Umbilical cord (tissue), 1 donor: ENCODE measurements at regions not wholly inside any gene's neighbourhood (a gene's known extent, or its start where the extent isn't known, plus 50 kb on each side); places are given as distances from the start of the nearest gene placed in this dataset.

Experiments
- DNase-seq: peaks from one replicate; pipeline ENCODE4 v3.0.0-alpha.2; 2015; ENCODE audit warnings: low spot score

DNA sequence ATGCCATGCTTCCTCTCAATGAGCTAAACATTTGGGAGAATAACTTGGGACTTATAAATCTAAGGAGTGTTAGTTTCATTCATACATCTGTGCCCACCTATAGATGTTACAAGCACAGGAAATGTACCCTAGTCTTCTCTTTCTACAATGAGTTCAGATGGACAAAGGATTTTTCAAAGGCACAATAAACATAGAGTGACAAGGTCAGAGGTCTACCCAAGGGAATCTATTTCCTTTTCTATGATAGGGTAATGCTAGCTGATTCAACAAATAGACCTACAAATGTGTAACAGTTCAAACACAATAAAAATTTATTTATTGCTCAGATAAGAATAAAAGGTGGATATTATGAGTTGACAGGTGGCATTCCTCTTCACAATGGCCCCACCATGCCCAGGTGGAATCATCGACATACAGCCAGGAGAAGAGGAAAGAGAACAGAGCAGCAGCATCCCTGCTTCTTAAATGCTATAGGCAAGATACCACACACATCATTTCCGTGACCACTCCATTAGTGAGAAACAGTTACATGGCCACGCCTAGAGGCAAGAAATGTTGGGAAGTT, 421.8 kb downstream of the HNRNPD start:
- no peak for DNase-seq

DNA sequence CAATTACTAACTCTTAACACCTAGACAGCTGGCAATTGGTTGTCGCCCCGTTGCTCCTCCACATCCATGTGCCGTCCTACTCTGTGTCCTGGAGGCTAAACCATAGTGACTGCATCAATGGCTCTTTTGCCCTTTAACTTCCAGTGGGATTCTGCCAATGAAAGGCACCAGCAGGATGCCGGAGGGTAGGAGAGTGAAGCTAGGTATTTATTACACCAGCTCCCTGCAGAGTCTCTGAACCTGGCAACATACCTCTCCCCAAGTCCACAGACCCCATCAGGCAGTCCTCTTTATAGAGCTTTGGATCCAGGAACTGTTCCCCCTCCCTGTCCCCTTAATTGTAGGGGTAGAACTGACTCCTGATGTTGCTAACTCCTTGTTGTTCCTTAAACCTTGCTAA, 426.8 kb downstream of the HNRNPD start:
- DNase-seq: no peak

DNA sequence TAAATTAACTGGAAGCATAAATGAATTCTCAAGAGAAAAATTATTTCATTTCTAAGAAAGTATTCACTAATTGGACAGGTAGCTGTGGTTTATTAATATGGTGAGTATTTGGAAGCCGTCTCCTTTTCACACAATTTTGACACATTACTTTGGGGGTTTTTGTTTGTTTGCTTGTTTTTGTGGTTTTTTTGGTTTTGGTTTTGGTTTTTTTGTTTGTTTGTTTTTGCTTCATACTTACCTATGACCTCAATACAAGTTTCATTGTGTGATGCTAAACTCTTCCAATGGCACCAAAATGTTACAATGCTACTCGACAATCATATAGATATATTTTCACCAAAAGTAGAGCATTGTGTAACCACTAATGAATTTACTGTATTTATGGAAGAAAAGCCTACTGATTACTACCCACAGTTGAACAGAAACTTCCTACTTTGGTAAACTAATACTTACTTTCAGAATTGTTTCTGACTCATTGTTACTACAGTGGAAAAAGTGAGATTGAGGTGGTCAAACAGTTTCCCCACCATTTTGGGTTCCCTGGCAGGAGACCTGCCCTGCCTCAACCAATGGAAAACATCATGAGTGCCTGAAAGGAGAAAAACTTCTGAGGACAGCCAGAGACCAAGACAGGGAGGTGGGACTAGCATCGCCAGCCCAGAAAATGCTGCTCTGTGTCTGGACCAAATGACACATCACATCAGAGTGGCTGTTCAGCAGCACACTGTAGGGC, 443.1 kb downstream of the HNRNPD start:
- DNase-seq: no peak

DNA sequence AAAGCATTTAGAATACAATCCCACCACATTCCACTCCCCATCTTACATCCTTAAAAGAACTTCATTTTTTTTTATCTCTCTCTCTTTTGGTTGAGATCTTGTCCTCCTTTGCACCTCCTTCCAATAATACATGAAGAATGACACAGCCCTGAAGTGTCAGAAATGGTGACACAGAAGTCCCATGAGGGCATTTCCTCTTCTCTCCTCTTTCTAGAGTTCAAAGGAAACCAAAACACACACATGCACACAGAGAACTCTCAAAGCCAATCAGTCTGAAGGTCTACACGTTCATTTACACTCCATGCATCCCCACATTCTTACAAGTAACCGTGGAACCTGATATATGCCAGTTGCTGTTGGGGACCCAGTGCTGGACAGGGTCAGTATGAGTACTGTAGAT, 450.7 kb downstream of the HNRNPD start:
- DNase-seq: no peak

DNA sequence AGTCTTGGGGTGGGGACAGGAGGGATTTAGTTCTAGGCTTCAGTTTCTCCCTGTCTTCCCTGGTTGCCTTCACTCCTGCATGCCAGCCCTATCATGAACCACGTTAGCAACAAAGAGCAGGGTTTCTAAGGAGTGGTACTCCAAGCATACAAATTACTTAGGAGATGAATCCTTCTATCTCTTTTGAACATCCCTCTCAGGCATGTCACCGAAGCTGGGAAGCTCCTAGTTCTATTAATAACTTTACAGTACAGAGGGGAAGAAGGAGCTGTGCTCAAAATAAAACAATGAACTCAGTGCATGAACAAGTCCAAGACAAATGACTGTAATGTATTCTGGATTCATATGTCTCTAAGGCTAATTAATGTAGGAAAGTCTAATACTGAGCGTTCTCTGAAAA, 450.6 kb upstream of the RASGEF1B start:
- DNase-seq: no peak

DNA sequence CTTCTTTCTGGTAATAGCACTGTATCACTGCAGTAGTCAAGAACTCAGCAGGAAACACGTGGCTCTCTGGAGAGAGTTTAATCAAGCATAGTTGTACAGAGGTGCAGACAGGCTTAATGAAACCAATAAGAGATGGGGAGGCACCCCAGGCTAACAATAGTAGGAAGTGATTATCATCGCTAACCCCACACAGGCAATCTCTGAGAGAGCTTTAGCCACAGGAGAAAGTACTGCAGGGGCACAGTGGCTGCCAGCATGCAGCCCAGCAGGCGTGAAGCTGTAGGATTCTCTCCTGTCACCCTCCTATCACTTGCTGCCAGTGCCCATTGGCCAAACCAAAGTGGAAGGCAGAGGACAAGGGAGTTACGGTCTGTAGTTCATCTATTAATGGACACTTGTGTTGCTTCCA, 450.0 kb upstream of the RASGEF1B start:
- no peak for DNase-seq

DNA sequence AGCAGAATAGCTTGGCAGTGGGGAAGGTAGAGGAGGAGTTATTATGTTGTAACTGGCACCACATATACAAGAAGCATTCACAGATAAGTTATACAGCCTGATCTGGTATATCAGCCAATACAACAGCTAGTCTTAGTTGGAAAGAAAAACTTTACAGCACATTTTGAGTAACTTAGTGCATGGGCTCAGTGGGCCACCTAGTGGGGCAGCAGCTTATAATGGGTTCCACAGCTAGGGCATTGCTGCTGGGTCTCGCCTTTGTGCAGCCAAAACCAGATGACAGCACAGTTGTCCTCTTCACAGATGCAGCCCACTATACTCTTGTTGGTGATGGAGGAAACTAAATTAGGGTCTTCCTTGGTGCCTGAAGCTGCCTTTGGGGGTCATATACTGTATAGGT, 448.1 kb upstream of the RASGEF1B start:
- DNase-seq: no peak

DNA sequence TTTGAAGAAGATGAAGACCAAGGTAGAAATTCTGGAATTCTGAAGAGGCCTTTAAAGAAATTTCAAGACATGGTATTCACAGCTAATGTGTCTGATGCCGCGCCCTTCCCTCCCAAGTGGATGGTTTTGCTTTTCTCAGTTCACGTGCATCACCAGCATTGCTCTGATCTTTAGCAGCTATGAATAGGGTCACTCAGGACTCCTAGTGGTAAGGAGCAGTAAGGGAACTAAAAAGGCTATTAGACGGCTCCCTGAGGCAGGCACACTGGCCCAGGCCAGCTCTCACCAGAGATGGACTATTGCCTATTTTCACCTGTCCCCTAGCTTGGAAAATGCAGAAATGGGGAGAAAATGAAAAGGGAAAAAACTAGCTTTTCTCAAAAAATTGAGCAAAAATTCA, 447.5 kb upstream of the RASGEF1B start:
- DNase-seq: no peak

DNA sequence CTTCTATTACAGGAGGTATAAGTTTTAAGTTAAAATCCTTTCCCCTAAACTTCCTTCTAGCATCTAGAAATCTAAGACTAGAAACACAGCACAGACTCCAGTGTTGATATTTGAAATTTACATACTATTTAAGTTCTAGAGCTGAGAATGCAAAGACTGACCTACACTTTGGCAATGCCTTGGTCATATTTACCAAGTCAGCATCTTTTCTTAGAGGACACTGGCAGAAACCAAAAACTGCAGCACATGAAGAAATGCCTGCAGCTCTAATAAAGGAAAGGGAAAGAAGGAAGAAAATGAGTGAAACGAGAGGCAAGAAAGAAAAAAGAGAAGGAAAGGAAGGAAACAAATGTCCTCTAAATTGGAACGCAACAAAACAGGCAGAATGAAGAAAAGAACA, 443.7 kb upstream of the RASGEF1B start:
- no peak for DNase-seq

DNA sequence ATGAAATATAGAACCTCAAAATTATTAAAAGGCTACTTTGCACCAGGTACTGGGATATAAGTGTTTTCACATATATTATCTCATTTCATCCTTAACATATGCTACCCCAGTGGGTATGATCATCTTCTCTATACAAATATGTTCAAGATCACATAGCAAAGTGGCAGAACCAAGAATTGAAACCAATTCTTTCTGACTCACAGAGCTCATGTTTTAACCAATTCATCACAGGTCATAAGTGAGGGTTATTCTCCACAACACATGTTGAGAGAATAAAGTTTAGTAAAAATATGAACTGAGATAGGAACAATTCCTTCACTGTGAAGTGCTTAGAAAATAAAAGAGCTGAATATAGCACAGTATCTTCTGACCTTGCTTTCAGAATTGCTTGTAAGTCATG, 442.9 kb upstream of the RASGEF1B start:
- DNase-seq: no peak

DNA sequence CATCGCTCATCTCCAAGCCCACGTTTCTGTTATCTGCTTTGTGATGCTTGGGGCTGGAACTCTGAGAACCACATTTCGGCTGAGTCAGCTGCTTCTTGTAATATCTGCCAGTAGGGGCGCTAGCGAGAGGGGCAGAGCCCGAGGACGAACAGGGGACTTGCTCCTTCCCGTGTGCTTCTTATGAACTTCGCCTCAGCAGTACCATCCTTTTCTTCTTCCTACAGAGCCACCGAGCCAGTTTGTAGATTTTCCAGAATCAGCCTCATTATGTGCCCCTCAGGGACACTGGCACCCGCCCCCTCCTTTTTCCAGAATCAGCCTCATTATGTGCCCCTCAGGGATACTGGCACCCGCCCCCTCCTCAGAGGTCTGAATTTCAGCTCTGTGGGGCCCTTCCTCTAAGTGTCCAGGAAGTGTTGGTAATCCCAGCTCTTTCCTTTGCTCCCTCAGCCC, 441.7 kb upstream of the RASGEF1B start:
- peak; percentile 24 for DNase-seq

DNA sequence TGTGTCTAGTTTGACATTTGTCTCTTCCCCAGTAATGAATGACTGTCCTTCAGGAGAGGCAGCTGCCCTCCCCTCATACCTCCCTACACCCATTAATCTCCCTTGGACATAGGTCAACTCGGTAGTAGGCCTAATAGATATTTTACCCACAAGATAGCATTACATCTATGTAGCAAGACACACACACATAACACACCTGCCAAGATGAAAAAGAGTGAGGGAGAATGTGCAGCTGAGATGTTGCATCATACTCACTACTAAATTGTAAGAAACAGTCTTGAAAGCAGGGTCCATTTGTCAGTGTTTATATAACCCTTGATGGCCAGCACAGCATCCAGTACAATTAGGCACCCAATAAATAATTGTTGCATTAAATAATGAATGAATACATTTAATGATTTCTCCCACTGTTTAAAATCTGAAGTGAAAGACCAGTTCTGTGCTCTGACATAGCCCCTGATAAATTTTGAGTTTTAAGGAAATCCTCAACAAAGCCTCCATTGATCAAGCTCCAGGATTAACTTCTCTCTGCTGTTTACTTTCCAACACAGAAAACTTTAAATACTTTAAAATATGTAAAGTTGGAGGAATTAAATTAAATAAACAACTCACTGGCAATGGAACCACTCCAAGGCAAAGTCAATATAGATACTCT, 440.8 kb upstream of the RASGEF1B start:
- DNase-seq: no peak

DNA sequence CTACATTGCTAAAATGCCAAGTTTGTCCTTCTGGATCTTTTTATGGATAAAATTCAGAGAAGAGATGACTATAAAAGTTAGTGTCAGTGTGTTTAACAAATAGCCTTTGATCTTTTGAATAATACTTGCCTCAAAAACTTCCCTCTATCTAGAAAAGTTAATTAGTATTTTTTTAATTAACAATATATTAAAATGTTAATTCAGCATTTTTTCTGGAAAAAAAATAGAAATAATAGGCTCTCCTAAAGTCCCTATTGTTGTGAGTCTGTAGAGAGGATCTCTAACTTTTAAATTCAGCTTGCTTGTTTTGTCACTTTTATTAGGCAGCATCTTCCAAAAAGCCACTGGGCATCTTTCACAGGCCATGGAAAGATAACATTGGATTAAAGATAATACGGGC, 435.2 kb upstream of the RASGEF1B start:
- DNase-seq: peak; percentile 2

DNA sequence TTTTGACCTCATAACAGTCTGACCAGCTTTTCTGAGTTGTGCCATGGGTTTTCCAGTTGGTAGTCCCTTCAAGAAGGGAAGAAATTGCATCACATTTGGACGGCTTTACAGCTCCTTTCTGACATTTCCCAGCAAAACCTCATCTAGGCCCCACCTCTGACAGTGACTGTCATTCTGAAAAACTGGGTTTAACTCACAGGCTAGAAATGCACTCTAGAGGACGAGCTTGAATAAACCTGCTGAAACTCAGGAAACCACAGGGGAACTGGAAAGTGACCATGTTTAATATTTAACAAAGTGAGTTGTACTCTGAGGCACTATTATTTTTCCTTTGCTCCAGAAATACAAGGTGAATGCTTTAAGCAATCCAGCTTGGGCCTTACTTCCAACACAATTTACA, 434.3 kb upstream of the RASGEF1B start:
- no peak for DNase-seq

DNA sequence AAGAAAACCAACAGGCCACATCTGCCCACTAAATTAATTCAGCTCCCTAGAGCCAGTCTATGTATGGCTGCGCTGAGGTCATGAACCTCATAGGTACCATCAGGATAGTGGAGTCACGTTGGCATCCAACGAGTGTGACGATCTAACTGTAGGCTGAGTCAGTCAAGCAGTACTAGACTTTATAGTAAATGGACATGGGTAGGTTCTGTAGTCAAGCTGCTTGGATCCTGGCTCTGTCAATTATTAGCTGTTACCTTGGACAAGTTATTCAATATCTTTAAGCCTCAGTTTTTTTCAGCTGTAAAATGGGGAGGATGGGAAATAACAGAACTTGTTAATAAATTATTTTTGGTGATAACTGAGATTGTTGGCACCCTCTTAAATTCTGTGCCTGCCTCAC, 432.4 kb upstream of the RASGEF1B start:
- no peak for DNase-seq

DNA sequence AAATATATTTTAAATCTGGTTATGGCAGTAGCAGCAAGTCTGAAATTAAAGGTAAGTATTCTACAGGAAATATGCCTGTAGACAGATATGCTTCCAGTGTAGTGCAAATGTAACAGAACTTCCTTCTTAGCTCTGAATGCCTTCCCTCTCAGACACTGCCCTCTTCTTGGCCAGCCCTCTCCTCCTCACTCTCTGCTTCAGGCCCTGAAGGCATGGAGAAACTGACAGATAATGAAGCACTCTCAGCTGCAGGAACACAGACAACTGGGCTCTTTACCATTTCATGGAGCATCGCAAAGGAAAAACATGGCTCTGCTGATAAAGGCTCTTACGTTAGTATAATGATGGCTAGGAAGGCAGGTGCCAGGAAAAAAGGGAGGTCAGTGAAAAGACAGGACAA, 431.5 kb upstream of the RASGEF1B start:
- no peak for DNase-seq

DNA sequence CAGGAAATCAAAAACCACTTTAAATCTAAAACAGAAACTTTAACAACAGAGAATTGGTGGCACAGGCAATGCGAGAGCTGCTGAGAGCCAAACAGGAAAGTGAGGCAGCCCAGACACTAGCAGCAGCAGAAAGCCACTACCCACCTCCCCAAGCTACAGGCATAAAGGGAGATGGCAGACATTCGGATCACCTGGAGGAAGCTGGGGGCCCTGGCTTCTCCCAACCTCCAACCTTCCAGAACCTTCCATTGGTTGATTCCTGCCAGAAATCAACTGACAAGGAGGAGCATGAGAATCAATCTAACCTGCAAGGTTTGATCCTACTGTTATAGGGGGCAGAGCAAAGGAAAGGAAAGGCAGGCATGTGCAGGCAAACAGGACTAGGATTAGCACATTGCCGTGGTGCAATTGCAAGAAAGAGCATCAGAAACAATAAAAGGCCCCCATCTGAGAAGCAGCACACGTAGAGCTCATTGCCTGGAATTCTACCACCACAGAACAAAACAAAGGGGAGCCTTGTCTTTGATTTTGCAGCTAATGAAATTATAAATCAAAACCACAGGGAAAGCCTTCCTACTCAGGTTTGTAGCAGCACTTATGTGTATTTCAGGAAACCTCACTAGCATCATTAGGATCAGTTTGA, 427.3 kb upstream of the RASGEF1B start:
- no peak for DNase-seq

DNA sequence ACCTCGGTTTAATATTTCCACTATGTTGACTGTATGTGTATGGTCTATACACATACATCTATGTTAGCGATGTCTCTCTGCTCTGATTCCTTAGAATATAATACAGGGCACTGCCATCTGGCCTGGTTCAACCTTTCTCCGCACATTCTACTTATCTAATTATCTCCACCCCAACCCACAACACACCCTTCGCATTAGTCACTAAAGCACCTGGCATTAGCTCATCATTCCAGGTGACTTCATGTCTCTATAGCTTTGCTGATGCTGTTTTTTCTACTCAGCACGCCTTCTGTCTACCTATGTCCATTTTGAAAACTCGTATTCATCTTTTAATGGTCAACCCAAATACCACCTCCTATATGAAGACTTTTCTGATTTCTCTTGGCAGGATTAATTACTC, 425.2 kb upstream of the RASGEF1B start:
- no peak for DNase-seq

DNA sequence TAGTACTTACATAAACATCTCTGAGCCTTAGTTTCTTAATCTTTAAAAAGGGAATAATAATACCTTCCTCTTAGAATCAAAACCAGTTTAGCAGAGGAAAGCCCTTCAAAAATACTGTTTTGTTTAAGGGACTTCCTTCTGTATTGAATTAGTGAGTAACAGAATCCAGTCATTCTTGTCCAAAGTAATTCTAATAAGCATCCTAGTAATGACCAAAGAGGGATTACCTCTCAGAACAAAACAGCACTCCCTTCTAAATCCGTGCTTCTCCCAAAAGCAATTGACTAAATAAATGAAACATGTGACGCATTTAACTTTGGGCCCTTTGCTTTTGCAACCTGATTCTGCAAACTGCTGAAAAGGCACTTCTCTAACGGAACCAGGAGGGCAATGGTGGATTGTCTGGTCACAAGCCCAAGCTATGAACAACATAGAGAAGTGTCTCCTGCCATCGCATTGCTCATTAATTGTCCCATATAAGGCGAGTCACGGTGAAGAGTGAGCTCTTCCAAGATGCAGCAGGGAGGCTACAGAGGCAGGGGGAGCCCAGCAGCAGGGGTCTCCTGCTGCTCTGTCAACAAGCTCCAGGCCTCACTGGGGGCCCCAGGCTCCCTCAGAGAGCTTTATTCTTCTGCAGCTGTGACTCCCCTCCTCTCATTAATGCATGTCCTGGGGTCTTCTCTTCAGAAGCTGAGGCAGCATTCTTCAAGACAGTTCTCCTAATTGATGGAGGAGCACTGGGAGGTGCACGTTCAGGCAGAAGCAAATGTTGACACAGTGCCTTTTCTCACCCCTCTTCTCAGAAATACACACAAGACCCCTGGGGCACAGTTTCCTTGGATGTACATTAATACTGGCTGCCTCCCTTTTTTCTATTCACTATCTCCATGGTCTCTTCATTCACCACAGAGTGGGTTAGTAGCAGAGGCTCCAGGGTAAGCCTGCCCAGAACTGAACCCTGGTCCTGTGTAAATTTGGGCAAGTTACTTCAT, 419.6 kb upstream of the RASGEF1B start:
- DNase-seq: no peak

DNA sequence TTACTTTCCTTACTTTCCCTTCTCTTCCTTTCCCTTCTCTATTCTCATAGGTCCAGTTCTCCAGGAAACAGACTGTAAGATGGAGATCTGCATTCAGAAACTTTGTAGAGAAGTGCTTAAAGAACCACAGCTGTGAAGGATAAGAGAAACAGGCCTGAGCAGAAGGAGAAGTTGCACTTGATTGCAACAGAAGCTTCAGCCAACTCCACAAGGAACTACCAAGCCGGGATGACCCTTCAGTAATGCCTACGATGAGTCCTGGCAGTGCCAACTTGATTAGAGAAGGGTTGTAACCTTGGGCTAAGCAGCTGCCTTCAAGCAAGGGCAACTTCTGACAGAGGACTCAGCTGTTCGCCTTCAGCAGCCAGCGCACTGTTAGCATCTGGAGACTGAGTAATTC, 413.3 kb upstream of the RASGEF1B start:
- DNase-seq: no peak
